ENCODE measurements at regions not wholly inside any gene's neighbourhood (a gene's known extent, or its start where the extent isn't known, plus 50 kb on each side); places are given as distances from the start of the nearest gene placed in this dataset.

GRCh38 chr10:2541176-2541575 lies 526.2 kb upstream of the PFKP start (continued):
- no peak for TF ChIP-seq EZH2 (IDR thresholded peaks at IDR 0.05; ENCODE audit: low read depth, unreplicated experiment)

DNA sequence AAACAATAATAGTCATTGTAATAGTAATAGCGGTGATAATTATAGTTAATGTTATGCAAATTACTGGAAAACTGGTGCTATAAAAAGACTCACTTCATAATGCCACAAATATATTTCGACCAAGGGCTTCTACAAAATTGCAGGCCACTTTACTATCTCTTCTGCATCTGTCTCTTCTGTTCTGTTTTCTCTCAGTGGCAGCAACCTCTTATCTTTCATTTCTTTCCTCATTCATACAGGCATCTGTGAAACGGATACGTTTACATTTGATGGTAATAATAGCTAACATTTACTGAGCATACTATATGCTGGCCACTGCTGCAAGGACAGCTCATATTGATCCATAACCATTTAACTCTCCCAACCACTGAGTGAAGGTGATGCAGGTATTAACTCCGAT lies 537.4 kb upstream of the PFKP start:
- Mint-ChIP-seq H3K9me3 (peaks cover 38% of the 10 kb centered on the region), H3K4me1 (peaks cover 9% of the 10 kb centered on the region), H3K27ac (no peak overlapping the region), H3K4me3 (no peak overlapping the region), H3K27me3 (ENCODE audit: insufficient read depth, low read depth, poor library complexity) (peaks cover 10% of the 10 kb centered on the region), H3K36me3 (ENCODE audit: low read depth) (peaks cover 37% of the 10 kb centered on the region)
- no peak for ATAC-seq
- Histone ChIP-seq H3K4me3 (no peak overlapping the region), H3K36me3 (ENCODE audit: insufficient read depth) (0 out of 2 replicates have a peak, but pooled peaks cover 6% of the 10 kb centered on the region), H3K27me3 (ENCODE audit: insufficient read depth) (no peaks in the 10 kb centered on the region), H3K27ac (ENCODE audit: low read depth) (no peak overlapping the region), H3F3A (replicated peaks; ENCODE audit: low read depth) (no peaks in the 10 kb centered on the region), H3K4me2 (no peak overlapping the region), H3K79me2 (replicated peaks; ENCODE audit: insufficient read depth) (no peaks in the 10 kb centered on the region), H3K9me2 (ENCODE audit: insufficient read depth) (no peaks in the 10 kb centered on the region), H3K4me1 (ENCODE audit: insufficient read depth) (peaks cover 8% of the 10 kb centered on the region; the same call in 1 of the 2 replicates), H2AFZ (no peak overlapping the region), H4K20me1 (replicated peaks; ENCODE audit: insufficient read depth) (no peaks in the 10 kb centered on the region)
- TF ChIP-seq, protein P1, sequence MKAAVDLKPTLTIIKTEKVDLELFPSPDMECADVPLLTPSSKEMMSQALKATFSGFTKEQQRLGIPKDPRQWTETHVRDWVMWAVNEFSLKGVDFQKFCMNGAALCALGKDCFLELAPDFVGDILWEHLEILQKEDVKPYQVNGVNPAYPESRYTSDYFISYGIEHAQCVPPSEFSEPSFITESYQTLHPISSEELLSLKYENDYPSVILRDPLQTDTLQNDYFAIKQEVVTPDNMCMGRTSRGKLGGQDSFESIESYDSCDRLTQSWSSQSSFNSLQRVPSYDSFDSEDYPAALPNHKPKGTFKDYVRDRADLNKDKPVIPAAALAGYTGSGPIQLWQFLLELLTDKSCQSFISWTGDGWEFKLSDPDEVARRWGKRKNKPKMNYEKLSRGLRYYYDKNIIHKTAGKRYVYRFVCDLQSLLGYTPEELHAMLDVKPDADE (IDR thresholded peaks at IDR 0.05): no peak
- TF ChIP-seq CREB1 (CRISPR knock-in tag; IDR thresholded peaks at IDR 0.05; ENCODE audit: low read depth) (no peak), ZNF114 (CRISPR knock-in tag; IDR thresholded peaks at IDR 0.05) (no peak), STAT1 (IDR thresholded peaks at IDR 0.05; ENCODE audit: unreplicated experiment) (no peak)
- DNase-seq (ENCODE audit: low spot score): no peak

- Histone ChIP-seq H3K4me3 (no peak overlapping the region), H3F3A (replicated peaks; ENCODE audit: low read depth) (no peaks in the 10 kb centered on the region), H2AFZ (no peak overlapping the region), H3K27ac (ENCODE audit: low read depth) (no peak overlapping the region), H3K27me3 (ENCODE audit: insufficient read depth) (no peaks in the 10 kb centered on the region), H4K20me1 (replicated peaks; ENCODE audit: insufficient read depth) (no peaks in the 10 kb centered on the region), H3K36me3 (ENCODE audit: insufficient read depth) (no peaks in the 10 kb centered on the region), H3K79me2 (replicated peaks; ENCODE audit: insufficient read depth) (no peaks in the 10 kb centered on the region), H3K4me2 (no peak overlapping the region), H3K4me1 (ENCODE audit: insufficient read depth) (peaks cover 8% of the 10 kb centered on the region; the same call in 1 of the 2 replicates), H3K9me2 (ENCODE audit: insufficient read depth) (no peaks in the 10 kb centered on the region)
- H3K27me3 Mint-ChIP-seq (ENCODE audit: insufficient read depth, low read depth, poor library complexity): peaks cover 13% of the 10 kb centered on the region
- peaks cover 5% of the 10 kb centered on the region; the same call in 2 of the 3 replicates for H3K36me3 Mint-ChIP-seq (ENCODE audit: low read depth)
- peaks cover 17% of the 10 kb centered on the region for H3K9me3 Mint-ChIP-seq
- peaks cover 9% of the 10 kb centered on the region for H3K4me1 Mint-ChIP-seq
- ATAC-seq (no peak), DNase-seq (ENCODE audit: low spot score) (no peak)
- H3K4me3 Mint-ChIP-seq: no peak overlapping the region
- H3K27ac Mint-ChIP-seq: no peak overlapping the region
- TF ChIP-seq, protein P1 (IDR thresholded peaks at IDR 0.05): no peak
- TF ChIP-seq REST (IDR thresholded peaks at IDR 0.05; ENCODE audit: unreplicated experiment) (no peak), ZNF331 (CRISPR knock-in tag; IDR thresholded peaks at IDR 0.05; ENCODE audit: low read depth) (no peak), JUNB (IDR thresholded peaks at IDR 0.05; ENCODE audit: unreplicated experiment) (no peak), EZH2 (IDR thresholded peaks at IDR 0.05; ENCODE audit: low read depth, unreplicated experiment) (no peak), STAT1 (IDR thresholded peaks at IDR 0.05; ENCODE audit: unreplicated experiment) (no peak), CREB1 (CRISPR knock-in tag; IDR thresholded peaks at IDR 0.05; ENCODE audit: low read depth) (no peak), NANOG (IDR thresholded peaks at IDR 0.05; ENCODE audit: borderline replicate concordance) (no peak)
Observed at GRCh38 chr10:2525781-2526180, 541.6 kb upstream of the PFKP start.
